ENCODE measurements at regions not wholly inside any gene's neighbourhood (a gene's known extent, or its start where the extent isn't known, plus 50 kb on each side); places are given as distances from the start of the nearest gene placed in this dataset.

- no peak for DNase-seq (ENCODE audit: low read depth)
Observed at GRCh38 chr2:167703441-167703840, 544.0 kb downstream of the STK39 start.

GRCh38 chr2:167702227-167702626 is 545.2 kb downstream of the STK39 start:
- no peak for DNase-seq (ENCODE audit: low read depth)
- H3K4me3 ChIP-seq (ENCODE audit: low read depth, low read length), result no peak overlapping the region
- TF ChIP-seq CTCF (IDR thresholded peaks at IDR 0.05; ENCODE audit: control insufficient read depth, extremely low read depth, insufficient read depth), result no peak

More at GRCh38 chr2:167703441-167703840, 544.0 kb downstream of the STK39 start:
- H3K4me3 ChIP-seq (ENCODE audit: low read depth, low read length), result no peak overlapping the region
- TF ChIP-seq CTCF (IDR thresholded peaks at IDR 0.05; ENCODE audit: control insufficient read depth, extremely low read depth, insufficient read depth), result no peak

GRCh38 chr2:167701651-167702050 is 545.7 kb downstream of the STK39 start:
- DNase-seq (ENCODE audit: low read depth), result no peak
- TF ChIP-seq CTCF (IDR thresholded peaks at IDR 0.05; ENCODE audit: control insufficient read depth, extremely low read depth, insufficient read depth), result no peak
- no peak overlapping the region for H3K4me3 ChIP-seq (ENCODE audit: low read depth, low read length)

GRCh38 chr2:167697948-167698347 is 549.4 kb downstream of the STK39 start:
- no peak for TF ChIP-seq CTCF (IDR thresholded peaks at IDR 0.05; ENCODE audit: control insufficient read depth, extremely low read depth, insufficient read depth)
- DNase-seq (ENCODE audit: low read depth), result no peak
- no peak overlapping the region for H3K4me3 ChIP-seq (ENCODE audit: low read depth, low read length)

GRCh38 chr2:167697194-167697593 is 550.2 kb downstream of the STK39 start:
- H3K4me3 ChIP-seq (ENCODE audit: low read depth, low read length), result no peak overlapping the region
- DNase-seq (ENCODE audit: low read depth), result no peak
- TF ChIP-seq CTCF (IDR thresholded peaks at IDR 0.05; ENCODE audit: control insufficient read depth, extremely low read depth, insufficient read depth), result no peak

GRCh38 chr2:167692936-167693335 is 554.5 kb downstream of the STK39 start:
- no peak overlapping the region for H3K4me3 ChIP-seq (ENCODE audit: low read depth, low read length)
- DNase-seq (ENCODE audit: low read depth), result no peak
- TF ChIP-seq CTCF (IDR thresholded peaks at IDR 0.05; ENCODE audit: control insufficient read depth, extremely low read depth, insufficient read depth), result no peak

- H3K4me3 ChIP-seq (ENCODE audit: low read depth, low read length), result no peak overlapping the region
- no peak for DNase-seq (ENCODE audit: low read depth)
- no peak for TF ChIP-seq CTCF (IDR thresholded peaks at IDR 0.05; ENCODE audit: control insufficient read depth, extremely low read depth, insufficient read depth)
Observed at GRCh38 chr2:167692191-167692590, 555.2 kb downstream of the STK39 start.

Measured in LNCaP clone FGC (cell line).